Gastrocnemius medialis (tissue), 4 donors: ENCODE measurements at regions not wholly inside any gene's neighbourhood (a gene's known extent, or its start where the extent isn't known, plus 50 kb on each side); places are given as distances from the start of the nearest gene placed in this dataset.

ENCODE experiments used
- POLR2A ChIP-seq, 2 donors: fragments of 450-650 bp; IDR thresholded peaks; one replicate each; pipeline ENCODE4 v1.6.1; 2017; ENCODE audit warnings: antibody characterized with exemption in 2 of 2, mild to moderate bottlenecking in 2 of 2, moderate library complexity in 2 of 2
- TF ChIP-seq, protein P1 (sequence below), 5 experiments: fragments of 450-650 bp in 3 of 5; fragments of 200-600 bp in 2 of 5; sonication (generic) in 2 of 5; IDR thresholded peaks in 4 of 5; conservative IDR thresholded peaks in 1 of 5; 1 replicate in 4 of 5; 2 replicates in 1 of 5; pipeline ENCODE4 v1.5.1; 2016 to 2019; ENCODE audit warnings: antibody characterized with exemption in 5 of 5, mild to moderate bottlenecking in 3 of 5, moderate library complexity in 3 of 5

- TF ChIP-seq, protein P1, sequence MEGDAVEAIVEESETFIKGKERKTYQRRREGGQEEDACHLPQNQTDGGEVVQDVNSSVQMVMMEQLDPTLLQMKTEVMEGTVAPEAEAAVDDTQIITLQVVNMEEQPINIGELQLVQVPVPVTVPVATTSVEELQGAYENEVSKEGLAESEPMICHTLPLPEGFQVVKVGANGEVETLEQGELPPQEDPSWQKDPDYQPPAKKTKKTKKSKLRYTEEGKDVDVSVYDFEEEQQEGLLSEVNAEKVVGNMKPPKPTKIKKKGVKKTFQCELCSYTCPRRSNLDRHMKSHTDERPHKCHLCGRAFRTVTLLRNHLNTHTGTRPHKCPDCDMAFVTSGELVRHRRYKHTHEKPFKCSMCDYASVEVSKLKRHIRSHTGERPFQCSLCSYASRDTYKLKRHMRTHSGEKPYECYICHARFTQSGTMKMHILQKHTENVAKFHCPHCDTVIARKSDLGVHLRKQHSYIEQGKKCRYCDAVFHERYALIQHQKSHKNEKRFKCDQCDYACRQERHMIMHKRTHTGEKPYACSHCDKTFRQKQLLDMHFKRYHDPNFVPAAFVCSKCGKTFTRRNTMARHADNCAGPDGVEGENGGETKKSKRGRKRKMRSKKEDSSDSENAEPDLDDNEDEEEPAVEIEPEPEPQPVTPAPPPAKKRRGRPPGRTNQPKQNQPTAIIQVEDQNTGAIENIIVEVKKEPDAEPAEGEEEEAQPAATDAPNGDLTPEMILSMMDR (IDR thresholded peaks at IDR 0.05 in 4 of 5, conservative IDR thresholded peaks at IDR 0.05 in 1 of 5), result no peak
- TF ChIP-seq POLR2A (IDR thresholded peaks at IDR 0.05), result no peak
Measured at GRCh38 chr13:72651144-72651543, 76.3 kb downstream of the MZT1 start.
